COLO668 (cell line): ENCODE measurements at regions not wholly inside any gene's neighbourhood (a gene's known extent, or its start where the extent isn't known, plus 50 kb on each side); places are given as distances from the start of the nearest gene placed in this dataset.

Source experiments
- DNase-seq: peaks from one replicate; lab custom pipeline; 2025; ENCODE audit not compliant: unreplicated experiment; lab: John Stamatoyannopoulos, UW

GRCh38 chr6:129778793-129779192 is 68.8 kb upstream of the ARHGAP18 start:
- no peak for DNase-seq

GRCh38 chr6:129777371-129777770 is 67.4 kb upstream of the ARHGAP18 start:
- no peak for DNase-seq

DNA sequence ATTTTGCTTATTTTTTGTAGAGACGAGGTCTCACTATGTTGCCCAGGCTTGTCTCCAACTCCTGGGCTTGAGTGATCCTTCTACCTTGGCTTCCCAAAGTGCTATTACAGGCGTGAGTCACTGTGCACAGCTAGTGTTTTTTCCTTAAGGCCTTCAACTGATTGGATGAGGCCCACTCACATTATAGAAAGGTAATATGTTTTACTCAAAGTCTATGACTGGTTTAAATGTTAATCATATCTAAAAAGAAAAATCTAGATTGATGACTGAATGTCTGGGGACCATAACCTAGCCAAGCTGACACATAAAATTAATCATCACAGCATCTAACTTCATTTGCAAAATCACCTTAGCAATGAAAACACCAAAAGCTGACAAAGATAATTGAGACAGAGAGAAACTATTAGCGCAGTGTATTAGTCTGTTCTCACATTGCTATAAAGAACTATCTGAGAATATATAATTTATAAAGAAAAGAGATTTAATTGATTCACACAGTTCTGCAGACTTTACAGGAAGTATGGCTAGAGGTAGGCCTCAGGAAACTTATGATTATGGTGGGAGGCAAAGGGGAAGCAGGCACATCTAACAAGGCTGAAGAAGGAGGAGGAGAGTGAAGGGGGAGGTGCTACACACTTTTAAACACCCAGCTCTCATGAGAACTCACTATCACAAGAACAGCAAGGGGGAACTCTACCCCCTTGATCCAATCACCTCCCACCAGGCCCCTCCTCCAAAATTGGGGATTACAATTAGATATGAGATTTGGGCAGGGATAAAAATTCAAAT is 66.8 kb upstream of the ARHGAP18 start:
- no peak for DNase-seq

GRCh38 chr6:129774697-129775447 is 64.9 kb upstream of the ARHGAP18 start:
- DNase-seq: peak; percentile 30

- DNase-seq: no peak
Measured at GRCh38 chr6:129773304-129773703, 63.3 kb upstream of the ARHGAP18 start.

- DNase-seq: no peak
Measured at GRCh38 chr6:129771678-129772077, 61.7 kb upstream of the ARHGAP18 start.

- DNase-seq: no peak
Measured at GRCh38 chr6:129767776-129768485, 58.0 kb upstream of the ARHGAP18 start.

DNA sequence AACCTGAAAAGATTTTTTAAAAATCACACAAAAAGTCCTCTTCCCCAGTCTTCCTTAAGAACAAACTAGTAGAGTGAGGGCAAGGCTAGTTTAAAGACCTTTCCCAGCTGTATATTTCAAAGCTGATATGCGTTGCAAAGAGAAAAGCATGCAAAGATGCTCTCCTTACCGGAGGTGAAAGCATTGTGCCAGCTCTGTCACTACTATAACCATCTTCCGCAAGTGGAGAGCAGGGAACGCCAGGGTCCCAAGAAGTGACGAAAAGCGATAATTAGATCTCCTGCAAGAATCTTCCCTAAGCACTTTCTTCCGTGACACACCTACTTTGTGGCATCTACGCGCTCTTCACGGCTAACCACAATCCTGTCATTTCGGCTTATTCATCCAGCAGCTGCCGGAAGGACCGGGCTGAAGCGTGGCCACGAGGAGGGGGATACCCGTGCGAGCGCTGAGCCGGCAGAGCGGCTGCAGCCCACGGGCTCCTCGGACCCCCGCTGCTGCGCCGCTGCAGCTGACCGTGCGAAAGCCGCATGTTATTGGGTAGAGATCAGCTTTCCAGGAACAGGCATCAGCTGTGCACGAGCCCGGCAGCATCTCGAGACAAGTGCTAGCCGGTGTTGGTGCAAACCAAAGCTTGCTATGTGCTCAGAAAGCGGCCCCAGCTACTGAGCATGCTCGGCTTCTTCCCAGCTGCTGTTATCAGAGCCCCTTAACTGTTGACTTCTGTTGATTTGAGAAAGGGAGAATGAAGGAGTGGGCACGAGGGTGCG is 57.2 kb upstream of the ARHGAP18 start:
- DNase-seq: peak; percentile 55

DNA sequence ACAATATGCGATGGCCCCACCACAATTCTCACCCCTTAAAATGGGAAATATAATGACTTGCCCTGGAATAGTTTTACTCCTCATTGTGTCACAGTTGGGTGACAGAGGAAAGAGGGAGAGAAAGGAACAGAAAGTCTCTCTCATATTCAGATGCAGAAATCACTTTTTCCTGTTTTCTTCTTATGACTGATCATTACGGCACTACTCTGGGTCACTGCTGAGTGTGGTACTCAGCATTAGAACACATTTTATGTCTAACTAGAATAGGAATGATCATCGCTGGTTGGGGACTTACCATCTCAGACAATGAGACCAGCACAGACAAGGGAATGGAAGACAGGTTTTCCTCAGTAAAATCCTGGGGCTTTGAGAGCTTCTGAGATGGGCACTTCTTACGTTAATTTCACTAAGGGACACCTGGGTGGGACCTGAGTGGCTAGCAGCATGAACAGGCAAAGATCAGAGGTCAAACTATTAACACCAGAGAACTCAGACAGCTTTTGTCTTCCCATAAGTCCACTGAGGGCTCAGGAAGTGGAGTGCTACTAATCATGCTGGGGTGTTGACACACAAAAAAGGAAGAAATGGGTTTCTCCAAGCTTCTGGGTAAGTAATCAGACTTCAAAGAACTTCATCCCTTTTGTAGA is 54.9 kb upstream of the ARHGAP18 start:
- no peak for DNase-seq

DNA sequence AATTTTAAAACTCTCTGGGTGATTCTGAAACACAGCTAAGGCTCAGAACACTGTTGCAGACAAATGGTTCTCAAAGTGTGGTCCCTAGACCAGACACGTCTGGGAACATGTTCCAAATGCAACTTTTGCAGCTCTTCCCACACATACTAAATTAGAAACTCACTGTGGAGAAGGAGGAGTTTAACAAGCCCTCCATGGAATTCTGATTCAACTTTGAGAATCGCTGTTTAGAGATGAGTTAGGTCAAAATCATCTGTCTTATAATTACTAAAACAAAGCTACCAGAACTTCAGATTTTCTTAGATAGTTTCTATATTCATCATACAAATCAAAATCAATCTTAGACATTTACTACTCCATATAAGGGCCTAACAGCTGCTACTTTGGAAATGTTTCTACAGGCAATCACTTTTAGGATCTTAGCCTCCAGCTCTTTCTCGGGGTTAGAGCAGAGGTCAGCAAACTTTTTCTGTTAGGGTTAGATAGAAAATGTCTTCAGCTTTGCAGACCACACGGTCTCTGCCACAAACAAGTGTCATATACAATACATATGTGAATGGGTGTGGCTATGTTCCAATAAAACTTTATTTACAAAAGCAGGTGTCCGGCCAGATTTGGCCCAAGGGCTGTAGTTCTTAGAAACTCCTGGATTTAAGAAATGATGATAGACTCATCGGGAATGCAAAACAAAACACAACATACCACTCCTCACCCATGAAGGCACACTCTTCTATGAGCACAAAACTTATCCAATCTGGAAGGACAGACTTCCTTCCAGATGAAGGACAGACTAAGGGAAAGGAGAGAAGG is 50.0 kb upstream of the ARHGAP18 start:
- DNase-seq: no peak
